ENCODE measurements at regions not wholly inside any gene's neighbourhood (a gene's known extent, or its start where the extent isn't known, plus 50 kb on each side); places are given as distances from the start of the nearest gene placed in this dataset.
A peak's percentile ranks its signal among the peaks of the same experiment; 100 is the strongest.

DNA sequence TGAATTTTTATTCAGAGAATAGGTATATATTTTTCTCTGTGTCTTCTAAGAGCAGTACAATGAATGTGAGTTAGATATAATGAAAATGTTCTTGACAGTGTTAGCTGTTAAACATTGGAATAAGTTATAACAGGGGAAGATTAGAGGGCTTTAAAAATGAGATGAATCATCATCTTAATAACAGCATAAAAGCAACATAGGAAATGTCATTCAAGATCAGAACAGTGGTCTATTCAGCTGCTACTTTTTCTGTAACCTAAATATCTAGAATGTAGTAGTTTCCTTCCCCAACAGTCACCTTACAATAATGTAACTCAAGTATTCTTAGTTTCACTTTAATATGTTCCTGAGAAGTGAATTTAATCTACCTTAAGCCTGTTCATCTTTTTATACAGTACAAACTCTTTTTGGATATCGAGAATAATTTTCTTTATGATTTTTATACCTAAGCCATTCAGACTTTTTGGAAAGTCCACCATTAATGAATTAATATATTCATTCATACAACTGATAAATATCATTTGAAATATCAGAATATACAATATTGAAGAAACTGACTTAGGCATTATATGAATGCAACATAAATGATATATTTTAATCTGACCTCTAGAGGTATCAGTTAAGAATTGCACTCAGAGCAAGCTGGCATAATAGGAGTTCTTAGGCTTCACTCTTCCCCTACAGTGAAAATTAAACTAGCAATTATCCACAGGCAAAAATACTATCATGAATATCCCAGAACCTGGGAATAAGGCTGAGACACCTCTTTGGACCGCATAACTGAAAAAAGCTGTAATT is 66.1 kb upstream of the EDIL3 start:
- H3K36me3 ChIP-seq (ENCODE audit: control insufficient read depth in 4 of 4, insufficient read depth in 3 of 4, low read depth in 1 of 4, low read length in 3 of 4) = no peaks in the 10 kb centered on the region
- 84% methylated on average over 2 of the region's 2 CpGs for WGBS
- H3K4me1 ChIP-seq (ENCODE audit: control insufficient read depth in 4 of 4, insufficient read depth in 4 of 4, low read length in 3 of 4) = no peaks in the 10 kb centered on the region
- no peak overlapping the region for H3K9ac ChIP-seq (ENCODE audit: low read depth in 1 of 2, low read length in 2 of 2)
- peak; percentile 53 to 61 for TF ChIP-seq RAD21 (IDR thresholded peaks at IDR 0.05)
- TF ChIP-seq, protein P1, sequence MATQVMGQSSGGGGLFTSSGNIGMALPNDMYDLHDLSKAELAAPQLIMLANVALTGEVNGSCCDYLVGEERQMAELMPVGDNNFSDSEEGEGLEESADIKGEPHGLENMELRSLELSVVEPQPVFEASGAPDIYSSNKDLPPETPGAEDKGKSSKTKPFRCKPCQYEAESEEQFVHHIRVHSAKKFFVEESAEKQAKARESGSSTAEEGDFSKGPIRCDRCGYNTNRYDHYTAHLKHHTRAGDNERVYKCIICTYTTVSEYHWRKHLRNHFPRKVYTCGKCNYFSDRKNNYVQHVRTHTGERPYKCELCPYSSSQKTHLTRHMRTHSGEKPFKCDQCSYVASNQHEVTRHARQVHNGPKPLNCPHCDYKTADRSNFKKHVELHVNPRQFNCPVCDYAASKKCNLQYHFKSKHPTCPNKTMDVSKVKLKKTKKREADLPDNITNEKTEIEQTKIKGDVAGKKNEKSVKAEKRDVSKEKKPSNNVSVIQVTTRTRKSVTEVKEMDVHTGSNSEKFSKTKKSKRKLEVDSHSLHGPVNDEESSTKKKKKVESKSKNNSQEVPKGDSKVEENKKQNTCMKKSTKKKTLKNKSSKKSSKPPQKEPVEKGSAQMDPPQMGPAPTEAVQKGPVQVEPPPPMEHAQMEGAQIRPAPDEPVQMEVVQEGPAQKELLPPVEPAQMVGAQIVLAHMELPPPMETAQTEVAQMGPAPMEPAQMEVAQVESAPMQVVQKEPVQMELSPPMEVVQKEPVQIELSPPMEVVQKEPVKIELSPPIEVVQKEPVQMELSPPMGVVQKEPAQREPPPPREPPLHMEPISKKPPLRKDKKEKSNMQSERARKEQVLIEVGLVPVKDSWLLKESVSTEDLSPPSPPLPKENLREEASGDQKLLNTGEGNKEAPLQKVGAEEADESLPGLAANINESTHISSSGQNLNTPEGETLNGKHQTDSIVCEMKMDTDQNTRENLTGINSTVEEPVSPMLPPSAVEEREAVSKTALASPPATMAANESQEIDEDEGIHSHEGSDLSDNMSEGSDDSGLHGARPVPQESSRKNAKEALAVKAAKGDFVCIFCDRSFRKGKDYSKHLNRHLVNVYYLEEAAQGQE (IDR thresholded peaks at IDR 0.05) = no peak
- TF ChIP-seq, protein P2, sequence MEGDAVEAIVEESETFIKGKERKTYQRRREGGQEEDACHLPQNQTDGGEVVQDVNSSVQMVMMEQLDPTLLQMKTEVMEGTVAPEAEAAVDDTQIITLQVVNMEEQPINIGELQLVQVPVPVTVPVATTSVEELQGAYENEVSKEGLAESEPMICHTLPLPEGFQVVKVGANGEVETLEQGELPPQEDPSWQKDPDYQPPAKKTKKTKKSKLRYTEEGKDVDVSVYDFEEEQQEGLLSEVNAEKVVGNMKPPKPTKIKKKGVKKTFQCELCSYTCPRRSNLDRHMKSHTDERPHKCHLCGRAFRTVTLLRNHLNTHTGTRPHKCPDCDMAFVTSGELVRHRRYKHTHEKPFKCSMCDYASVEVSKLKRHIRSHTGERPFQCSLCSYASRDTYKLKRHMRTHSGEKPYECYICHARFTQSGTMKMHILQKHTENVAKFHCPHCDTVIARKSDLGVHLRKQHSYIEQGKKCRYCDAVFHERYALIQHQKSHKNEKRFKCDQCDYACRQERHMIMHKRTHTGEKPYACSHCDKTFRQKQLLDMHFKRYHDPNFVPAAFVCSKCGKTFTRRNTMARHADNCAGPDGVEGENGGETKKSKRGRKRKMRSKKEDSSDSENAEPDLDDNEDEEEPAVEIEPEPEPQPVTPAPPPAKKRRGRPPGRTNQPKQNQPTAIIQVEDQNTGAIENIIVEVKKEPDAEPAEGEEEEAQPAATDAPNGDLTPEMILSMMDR (IDR thresholded peaks at IDR 0.05; ENCODE audit: low read depth, low read length, missing input control) = peak; percentile 38
- no peak overlapping the region for H3K4me3 ChIP-seq (ENCODE audit: low read depth in 1 of 3, low read length in 3 of 3)
- no peak overlapping the region for H3K27ac ChIP-seq (ENCODE audit: low read depth in 1 of 2, low read length in 2 of 2)
- DNase-seq (ENCODE audit: low spot score) = no peak
- H3K27me3 ChIP-seq (ENCODE audit: control insufficient read depth in 4 of 4, insufficient read depth in 4 of 4, low read length in 3 of 4) = no peaks in the 10 kb centered on the region
- H3K9me3 ChIP-seq (ENCODE audit: control insufficient read depth in 4 of 4, low read length in 3 of 4) = no peaks in the 10 kb centered on the region

DNA sequence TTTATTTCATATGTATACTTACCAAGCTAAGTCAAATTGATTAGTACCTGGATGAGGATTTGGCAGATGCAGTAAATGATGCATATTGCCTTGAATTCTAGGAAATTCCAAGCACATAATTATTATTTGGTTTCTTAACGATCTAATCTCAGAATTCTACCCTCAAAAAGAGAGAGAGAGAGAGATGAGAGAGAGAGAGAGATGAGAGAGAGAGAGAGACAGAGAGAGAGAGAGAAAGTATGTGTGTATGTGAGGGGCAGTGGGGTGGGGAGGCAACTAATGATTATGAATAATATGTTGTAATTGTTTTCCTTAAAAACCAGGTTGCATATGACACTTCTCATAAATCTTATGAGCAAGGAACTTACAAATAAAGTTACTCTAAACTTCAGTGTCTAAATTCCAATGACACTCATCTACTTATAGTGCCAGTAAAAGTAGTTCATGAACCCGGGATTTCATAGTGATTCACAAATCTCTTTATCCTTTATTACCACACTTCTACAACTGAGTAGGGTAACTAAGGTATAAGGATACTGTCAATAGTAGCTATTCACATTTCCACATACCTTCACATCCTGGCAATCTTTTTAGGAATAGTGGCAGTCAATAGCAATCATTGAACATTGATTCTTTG is 60.5 kb upstream of the EDIL3 start:
- WGBS = 70% methylated on average over 2 of the region's 2 CpGs
- no peaks in the 10 kb centered on the region for H3K36me3 ChIP-seq (ENCODE audit: control insufficient read depth in 4 of 4, insufficient read depth in 3 of 4, low read depth in 1 of 4, low read length in 3 of 4)
- no peaks in the 10 kb centered on the region for H3K4me1 ChIP-seq (ENCODE audit: control insufficient read depth in 4 of 4, insufficient read depth in 4 of 4, low read length in 3 of 4)
- no peak overlapping the region for H3K27ac ChIP-seq (ENCODE audit: low read depth in 1 of 2, low read length in 2 of 2)
- no peak overlapping the region for H3K4me3 ChIP-seq (ENCODE audit: low read depth in 1 of 3, low read length in 3 of 3)
- no peaks in the 10 kb centered on the region for H3K27me3 ChIP-seq (ENCODE audit: control insufficient read depth in 4 of 4, insufficient read depth in 4 of 4, low read length in 3 of 4)
- no peak for DNase-seq (ENCODE audit: low spot score)
- H3K9ac ChIP-seq (ENCODE audit: low read depth in 1 of 2, low read length in 2 of 2) = no peak overlapping the region
- TF ChIP-seq HNF4A (conservative IDR thresholded peaks at IDR 0.05) (no peak), TAF1 (conservative IDR thresholded peaks at IDR 0.05) (no peak), GABPA (IDR thresholded peaks at IDR 0.05 in 1 of 2, conservative IDR thresholded peaks at IDR 0.05 in 1 of 2) (no peak), YY1 (IDR thresholded peaks at IDR 0.05) (no peak), FOXA2 (IDR thresholded peaks at IDR 0.05) (no peak), EGR1 (IDR thresholded peaks at IDR 0.05; ENCODE audit: low read depth in 2 of 2) (no peak), FOXA1 (IDR thresholded peaks at IDR 0.05) (no peak), RAD21 (IDR thresholded peaks at IDR 0.05) (no peak), SP1 (IDR thresholded peaks at IDR 0.05) (no peak)
- TF ChIP-seq, protein P3, sequence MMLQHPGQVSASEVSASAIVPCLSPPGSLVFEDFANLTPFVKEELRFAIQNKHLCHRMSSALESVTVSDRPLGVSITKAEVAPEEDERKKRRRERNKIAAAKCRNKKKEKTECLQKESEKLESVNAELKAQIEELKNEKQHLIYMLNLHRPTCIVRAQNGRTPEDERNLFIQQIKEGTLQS (IDR thresholded peaks at IDR 0.05) = no peak
- TF ChIP-seq, protein P4, sequence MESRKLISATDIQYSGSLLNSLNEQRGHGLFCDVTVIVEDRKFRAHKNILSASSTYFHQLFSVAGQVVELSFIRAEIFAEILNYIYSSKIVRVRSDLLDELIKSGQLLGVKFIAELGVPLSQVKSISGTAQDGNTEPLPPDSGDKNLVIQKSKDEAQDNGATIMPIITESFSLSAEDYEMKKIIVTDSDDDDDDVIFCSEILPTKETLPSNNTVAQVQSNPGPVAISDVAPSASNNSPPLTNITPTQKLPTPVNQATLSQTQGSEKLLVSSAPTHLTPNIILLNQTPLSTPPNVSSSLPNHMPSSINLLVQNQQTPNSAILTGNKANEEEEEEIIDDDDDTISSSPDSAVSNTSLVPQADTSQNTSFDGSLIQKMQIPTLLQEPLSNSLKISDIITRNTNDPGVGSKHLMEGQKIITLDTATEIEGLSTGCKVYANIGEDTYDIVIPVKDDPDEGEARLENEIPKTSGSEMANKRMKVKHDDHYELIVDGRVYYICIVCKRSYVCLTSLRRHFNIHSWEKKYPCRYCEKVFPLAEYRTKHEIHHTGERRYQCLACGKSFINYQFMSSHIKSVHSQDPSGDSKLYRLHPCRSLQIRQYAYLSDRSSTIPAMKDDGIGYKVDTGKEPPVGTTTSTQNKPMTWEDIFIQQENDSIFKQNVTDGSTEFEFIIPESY (IDR thresholded peaks at IDR 0.05) = no peak
- TF ChIP-seq, protein P1 (IDR thresholded peaks at IDR 0.05) = no peak
- TF ChIP-seq, protein P5, sequence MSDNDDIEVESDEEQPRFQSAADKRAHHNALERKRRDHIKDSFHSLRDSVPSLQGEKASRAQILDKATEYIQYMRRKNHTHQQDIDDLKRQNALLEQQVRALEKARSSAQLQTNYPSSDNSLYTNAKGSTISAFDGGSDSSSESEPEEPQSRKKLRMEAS (IDR thresholded peaks at IDR 0.05) = no peak
- no peaks in the 10 kb centered on the region for H3K9me3 ChIP-seq (ENCODE audit: control insufficient read depth in 4 of 4, low read length in 3 of 4)

Data from liver (tissue), 8 donors.